A673 (cell line): ENCODE measurements at regions not wholly inside any gene's neighbourhood (a gene's known extent, or its start where the extent isn't known, plus 50 kb on each side); places are given as distances from the start of the nearest gene placed in this dataset.

ENCODE experiments used
- CTCF ChIP-seq: fragments of 300-800, 200-600 bp; sonication (generic); conservative IDR thresholded peaks from 2 replicates; pipeline ENCODE4 v1.5.1; 2017; ENCODE audit warnings: low read depth, mild to moderate bottlenecking, antibody characterized with exemption, low read length, moderate library complexity, mixed read lengths
- EZH2 ChIP-seq: fragments of 200-600 bp; sonication (generic); IDR thresholded peaks from 2 replicates; pipeline ENCODE4 v1.6.1; 2017; ENCODE audit warnings: borderline replicate concordance, low read depth, mild to moderate bottlenecking, mixed read lengths, antibody characterized with exemption, low read length; ENCODE audit not compliant: poor library complexity, severe bottlenecking

DNA sequence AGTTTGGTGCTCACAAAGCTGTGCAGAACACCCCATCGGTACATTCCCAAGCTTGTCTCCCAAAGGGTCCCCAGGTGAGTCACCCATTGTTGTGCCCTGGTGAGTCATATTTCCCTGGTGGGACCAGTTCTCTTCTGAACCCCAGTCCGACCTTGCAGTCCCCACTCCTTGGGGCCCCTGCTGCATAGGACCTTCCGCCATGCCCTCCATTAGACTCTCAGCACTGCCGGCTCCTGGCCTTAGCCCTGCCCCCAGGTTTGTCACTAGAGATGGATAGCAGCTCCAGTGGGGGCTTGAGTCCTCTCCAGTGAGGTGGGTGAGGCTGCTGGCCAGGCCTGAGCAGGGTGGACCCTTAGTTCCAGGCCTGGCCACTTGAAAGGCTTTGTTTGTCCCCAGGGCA is 80.5 kb upstream of the MKI67 start:
- TF ChIP-seq CTCF (no peak), EZH2 (no peak)
